Naive thymus-derived CD8-positive, alpha-beta T cell (primary cell): ENCODE measurements at regions not wholly inside any gene's neighbourhood (a gene's known extent, or its start where the extent isn't known, plus 50 kb on each side); places are given as distances from the start of the nearest gene placed in this dataset.

ENCODE experiments used
- ATAC-seq, 2 donors: fragments of 150-1000 bp; cut with Tn5 transposase in 1 of 2; sonication (Bioruptor Pico), chemical (Tn5 transposase) in 1 of 2; 1 replicate in 1 of 2; 2 replicates in 1 of 2; pipeline ENCODE4 v1.10.0; 2021; ENCODE audit warnings: mild to moderate bottlenecking in 2 of 2, moderate library complexity in 2 of 2
- POLR2A ChIA-PET: fragments of 350-600 bp; sonication (Branson Sonifier 250); formaldehyde crosslinking; loops from one replicate; lab custom pipeline; 2021; ENCODE audit warnings: antibody characterized with exemption; lab: Charles Lee
- DNase-seq, 10 donors: peaks; one replicate each; pipeline versions ENCODE4 v3.0.0 to v3.0.0-alpha.2; 2020 to 2022
- H3K27ac Mint-ChIP-seq, 10 donors: one replicate each; pipeline ENCODE4 v1.8.0; 2020 to 2022; ENCODE audit warnings: mild to moderate bottlenecking in 10 of 10, mixed read lengths in 10 of 10, moderate library complexity in 4 of 10, inconsistent platforms in 1 of 10
- H3K27me3 Mint-ChIP-seq, 5 donors: one replicate each; pipeline ENCODE4 v1.8.0; 2021 to 2022; ENCODE audit warnings: mixed read lengths in 5 of 5
- H3K36me3 Mint-ChIP-seq, 3 donors: one replicate each; pipeline ENCODE4 v1.8.0; 2020 to 2022; ENCODE audit warnings: mixed read lengths in 3 of 3, mild to moderate bottlenecking in 2 of 3, inconsistent platforms in 1 of 3
- H3K4me1 Mint-ChIP-seq, 4 donors: one replicate each; pipeline ENCODE4 v1.8.0; 2021 to 2022; ENCODE audit warnings: mixed read lengths in 4 of 4
- H3K4me3 Mint-ChIP-seq, 10 donors: one replicate each; pipeline ENCODE4 v1.8.0; 2020 to 2022; ENCODE audit warnings: mild to moderate bottlenecking in 10 of 10, mixed read lengths in 10 of 10, moderate library complexity in 6 of 10, inconsistent platforms in 1 of 10
- H3K9me3 Mint-ChIP-seq, 9 donors: one replicate each; pipeline ENCODE4 v1.8.0; 2020 to 2022; ENCODE audit warnings: mixed read lengths in 9 of 9, mild to moderate bottlenecking in 3 of 9, inconsistent platforms in 1 of 9, moderate library complexity in 1 of 9

- Mint-ChIP-seq H3K4me1 (peaks cover 0 to 6% (median 3%) of the 10 kb centered on the region in 4 donors), H3K27ac (no peak overlapping the region), H3K4me3 (no peak overlapping the region), H3K27me3 (peaks cover 2 to 30% (median 10%) of the 10 kb centered on the region in 5 donors), H3K36me3 (no peaks in the 10 kb centered on the region), H3K9me3 (peaks cover 0 to 4% (median 0%) of the 10 kb centered on the region in 9 donors)
- POLR2A ChIA-PET: no interaction called here
- ATAC-seq (no peak), DNase-seq (no peak)
These were observed 128.0 kb upstream of the MSX2 start for GRCh38 chr5:174596429-174596828.

- Mint-ChIP-seq H3K36me3 (no peaks in the 10 kb centered on the region), H3K4me1 (peaks cover 0 to 6% (median 3%) of the 10 kb centered on the region in 4 donors), H3K27ac (no peak overlapping the region), H3K27me3 (peaks cover 2 to 30% (median 10%) of the 10 kb centered on the region in 5 donors), H3K9me3 (peaks cover 0 to 6% (median 4%) of the 10 kb centered on the region in 9 donors), H3K4me3 (no peak overlapping the region)
- DNase-seq: no peak
- POLR2A ChIA-PET: no interaction called here
- ATAC-seq: no peak
These were observed 124.4 kb upstream of the MSX2 start for GRCh38 chr5:174599992-174600391.

GRCh38 chr5:174601946-174602345, 122.4 kb upstream of the MSX2 start:
- Mint-ChIP-seq H3K27ac (no peak overlapping the region), H3K27me3 (peaks cover 7 to 30% (median 14%) of the 10 kb centered on the region in 5 donors), H3K4me3 (no peak overlapping the region), H3K36me3 (no peaks in the 10 kb centered on the region), H3K4me1 (peaks cover 0 to 6% (median 3%) of the 10 kb centered on the region in 4 donors), H3K9me3 (peaks cover 0 to 8% (median 4%) of the 10 kb centered on the region in 9 donors)
- DNase-seq (no peak), ATAC-seq (no peak)
- POLR2A ChIA-PET: no interaction called here

GRCh38 chr5:174606153-174606552, 118.2 kb upstream of the MSX2 start:
- ATAC-seq: no peak
- Mint-ChIP-seq H3K4me3 (no peak overlapping the region), H3K9me3 (peaks cover 0 to 7% (median 4%) of the 10 kb centered on the region in 9 donors), H3K36me3 (peaks cover 0 to 3% (median 0%) of the 10 kb centered on the region in 3 donors), H3K27ac (no peak overlapping the region), H3K27me3 (peaks cover 5 to 22% (median 13%) of the 10 kb centered on the region in 5 donors), H3K4me1 (peaks cover 0 to 1% (median 0%) of the 10 kb centered on the region in 4 donors)
- POLR2A ChIA-PET: no interaction called here
- DNase-seq: no peak

GRCh38 chr5:174606646-174607045, 117.7 kb upstream of the MSX2 start:
- H3K36me3 Mint-ChIP-seq: peaks cover 0 to 3% (median 0%) of the 10 kb centered on the region in 3 donors
- DNase-seq (no peak), ATAC-seq (no peak)
- peaks cover 0 to 7% (median 4%) of the 10 kb centered on the region in 9 donors for H3K9me3 Mint-ChIP-seq
- no peak overlapping the region for H3K27ac Mint-ChIP-seq
- peaks cover 0 to 1% (median 0%) of the 10 kb centered on the region in 4 donors for H3K4me1 Mint-ChIP-seq
- no peak overlapping the region for H3K4me3 Mint-ChIP-seq
- POLR2A ChIA-PET: no interaction called here
- peaks cover 5 to 22% (median 16%) of the 10 kb centered on the region in 5 donors for H3K27me3 Mint-ChIP-seq

- H3K27ac Mint-ChIP-seq: no peak overlapping the region
- peaks cover 5 to 22% (median 16%) of the 10 kb centered on the region in 5 donors for H3K27me3 Mint-ChIP-seq
- peaks cover 0 to 7% (median 4%) of the 10 kb centered on the region in 9 donors for H3K9me3 Mint-ChIP-seq
- peaks cover 0 to 1% (median 0%) of the 10 kb centered on the region in 4 donors for H3K4me1 Mint-ChIP-seq
- ATAC-seq (no peak), DNase-seq (no peak)
- peaks cover 0 to 3% (median 0%) of the 10 kb centered on the region in 3 donors for H3K36me3 Mint-ChIP-seq
- POLR2A ChIA-PET: no interaction called here
- no peak overlapping the region for H3K4me3 Mint-ChIP-seq
These were observed 117.2 kb upstream of the MSX2 start for GRCh38 chr5:174607205-174607604.

- H3K27me3 Mint-ChIP-seq: peaks cover 5 to 22% (median 16%) of the 10 kb centered on the region in 5 donors
- no peak overlapping the region for H3K4me3 Mint-ChIP-seq
- H3K4me1 Mint-ChIP-seq: peaks cover 0 to 1% (median 0%) of the 10 kb centered on the region in 4 donors
- peaks cover 0 to 7% (median 4%) of the 10 kb centered on the region in 9 donors for H3K9me3 Mint-ChIP-seq
- ATAC-seq (no peak), DNase-seq (no peak)
- H3K36me3 Mint-ChIP-seq: peaks cover 0 to 3% (median 0%) of the 10 kb centered on the region in 3 donors
- H3K27ac Mint-ChIP-seq: no peak overlapping the region
- POLR2A ChIA-PET: no interaction called here
These were observed 116.5 kb upstream of the MSX2 start for GRCh38 chr5:174607916-174608315.

GRCh38 chr5:174608631-174609097, 115.7 kb upstream of the MSX2 start:
- Mint-ChIP-seq H3K9me3 (peaks cover 0 to 8% (median 2%) of the 10 kb centered on the region in 9 donors), H3K4me3 (no peak overlapping the region), H3K27ac (no peak overlapping the region), H3K36me3 (peaks cover 0 to 3% (median 0%) of the 10 kb centered on the region in 3 donors), H3K27me3 (peaks cover 5 to 22% (median 16%) of the 10 kb centered on the region in 5 donors), H3K4me1 (peaks cover 0 to 1% (median 0%) of the 10 kb centered on the region in 4 donors)
- DNase-seq: no peak
- no peak for ATAC-seq
- POLR2A ChIA-PET: interaction anchor here (0.7 kb wide), 1 partner anchor 36 kb away, joined by 6 read pairs; no protein-coding TSS in a partner anchor

- POLR2A ChIA-PET: no interaction called here
- Mint-ChIP-seq H3K36me3 (peaks cover 0 to 3% (median 0%) of the 10 kb centered on the region in 3 donors), H3K4me1 (peaks cover 0 to 1% (median 0%) of the 10 kb centered on the region in 4 donors), H3K4me3 (no peak overlapping the region), H3K9me3 (peaks cover 0 to 8% (median 0%) of the 10 kb centered on the region in 9 donors), H3K27ac (no peak overlapping the region), H3K27me3 (peaks cover 5 to 20% (median 14%) of the 10 kb centered on the region in 5 donors)
- DNase-seq: no peak
- no peak for ATAC-seq
These were observed 115.3 kb upstream of the MSX2 start for GRCh38 chr5:174609116-174609515.

- ATAC-seq: no peak
- no peak for DNase-seq
- peaks cover 0 to 1% (median 0%) of the 10 kb centered on the region in 4 donors for H3K4me1 Mint-ChIP-seq
- POLR2A ChIA-PET: no interaction called here
- H3K36me3 Mint-ChIP-seq: peaks cover 0 to 3% (median 0%) of the 10 kb centered on the region in 3 donors
- no peak overlapping the region for H3K4me3 Mint-ChIP-seq
- peaks cover 0 to 13% (median 0%) of the 10 kb centered on the region in 9 donors for H3K9me3 Mint-ChIP-seq
- peaks cover 8 to 20% (median 14%) of the 10 kb centered on the region in 5 donors for H3K27me3 Mint-ChIP-seq
- no peak overlapping the region for H3K27ac Mint-ChIP-seq
These were observed 113.4 kb upstream of the MSX2 start for GRCh38 chr5:174610968-174611367.

- POLR2A ChIA-PET: no interaction called here
- Mint-ChIP-seq H3K27me3 (peaks cover 0 to 11% (median 5%) of the 10 kb centered on the region in 5 donors), H3K4me3 (no peak overlapping the region)
These were observed 111.7 kb upstream of the MSX2 start for GRCh38 chr5:174612686-174613085.

GRCh38 chr5:174614500-174615135, 109.8 kb upstream of the MSX2 start:
- ATAC-seq: no peak
- no peak for DNase-seq
- Mint-ChIP-seq H3K4me1 (no peaks in the 10 kb centered on the region), H3K27me3 (peaks cover 6 to 11% (median 7%) of the 10 kb centered on the region in 5 donors), H3K36me3 (no peaks in the 10 kb centered on the region), H3K4me3 (no peak overlapping the region), H3K27ac (no peak overlapping the region), H3K9me3 (peaks cover 0 to 17% (median 0%) of the 10 kb centered on the region in 9 donors)
- POLR2A ChIA-PET: interaction anchor here (0.6 kb wide), 2 partner anchors 12 to 195 kb away, joined by 5 to 6 read pairs; no protein-coding TSS in a partner anchor

More at GRCh38 chr5:174612686-174613085, 111.7 kb upstream of the MSX2 start:
- Mint-ChIP-seq H3K36me3 (no peaks in the 10 kb centered on the region), H3K9me3 (peaks cover 0 to 13% (median 0%) of the 10 kb centered on the region in 9 donors), H3K4me1 (peaks cover 0 to 1% (median 0%) of the 10 kb centered on the region in 4 donors), H3K27ac (no peak overlapping the region)
- ATAC-seq (no peak), DNase-seq (no peak)

GRCh38 chr5:174616036-174616435, 108.3 kb upstream of the MSX2 start:
- peaks cover 0 to 17% (median 0%) of the 10 kb centered on the region in 9 donors for H3K9me3 Mint-ChIP-seq
- no peaks in the 10 kb centered on the region for H3K4me1 Mint-ChIP-seq
- POLR2A ChIA-PET: no interaction called here
- no peak overlapping the region for H3K27ac Mint-ChIP-seq
- no peak for DNase-seq
- H3K4me3 Mint-ChIP-seq: no peak overlapping the region
- peaks cover 11 to 24% (median 16%) of the 10 kb centered on the region in 5 donors for H3K27me3 Mint-ChIP-seq
- no peak for ATAC-seq
- H3K36me3 Mint-ChIP-seq: no peaks in the 10 kb centered on the region
